LHCN-M2 (cell line): ENCODE measurements at regions not wholly inside any gene's neighbourhood (a gene's known extent, or its start where the extent isn't known, plus 50 kb on each side); places are given as distances from the start of the nearest gene placed in this dataset.

Experiments
- DNase-seq: peaks from one replicate; pipeline ENCODE4 v3.0.0-alpha.2; 2012; ENCODE audit warnings: low read depth

- DNase-seq = peak; percentile 73
These were observed 52.0 kb upstream of the THY1 start for GRCh38 chr11:119474682-119475596.

GRCh38 chr11:119473901-119474681 is 51.1 kb upstream of the THY1 start:
- no peak for DNase-seq

GRCh38 chr11:119473226-119473625 is 50.3 kb upstream of the THY1 start:
- DNase-seq = no peak

- DNase-seq = no peak
These were observed 49.9 kb upstream of the THY1 start for GRCh38 chr11:119472856-119473222.
